Fibroblast of mammary gland (primary cell): ENCODE measurements at regions not wholly inside any gene's neighbourhood (a gene's known extent, or its start where the extent isn't known, plus 50 kb on each side); places are given as distances from the start of the nearest gene placed in this dataset.

ENCODE experiments used
- DNase-seq: peaks from one replicate; pipeline ENCODE4 v3.0.0-alpha.2; 2010; ENCODE audit warnings: low read depth
- H3K4me3 ChIP-seq: 2 replicates; pipeline ENCODE4 v1.5.1; 2011; ENCODE audit warnings: low read depth, mild to moderate bottlenecking, low read length, moderate library complexity; ENCODE audit not compliant: control insufficient read depth
- CTCF ChIP-seq: conservative IDR thresholded peaks from 2 replicates; pipeline ENCODE4 v1.5.1; 2011; ENCODE audit warnings: low read depth, low read length, inconsistent platforms; ENCODE audit not compliant: control insufficient read depth, insufficient read depth

GRCh38 chr3:187966636-187967406 is 187.1 kb upstream of the LPP start:
- TF ChIP-seq CTCF = no peak
- H3K4me3 ChIP-seq = no peak overlapping the region
- DNase-seq = no peak

GRCh38 chr3:187967993-187968392 is 186.0 kb upstream of the LPP start:
- H3K4me3 ChIP-seq = no peak overlapping the region
- peak; percentile 58 for DNase-seq
- no peak for TF ChIP-seq CTCF

GRCh38 chr3:187968883-187969580 is 184.9 kb upstream of the LPP start:
- no peak overlapping the region for H3K4me3 ChIP-seq
- no peak for TF ChIP-seq CTCF
- peak; percentile 93 for DNase-seq

GRCh38 chr3:187969581-187969950 is 184.4 kb upstream of the LPP start:
- DNase-seq = no peak
- no peak overlapping the region for H3K4me3 ChIP-seq
- TF ChIP-seq CTCF = no peak

- DNase-seq = no peak
- H3K4me3 ChIP-seq = no peak overlapping the region
- no peak for TF ChIP-seq CTCF
Measured at GRCh38 chr3:187970106-187970505, 183.9 kb upstream of the LPP start.

GRCh38 chr3:187971629-187972028 is 182.3 kb upstream of the LPP start:
- DNase-seq = no peak
- TF ChIP-seq CTCF = no peak
- no peak overlapping the region for H3K4me3 ChIP-seq
